ENCODE measurements at regions not wholly inside any gene's neighbourhood (a gene's known extent, or its start where the extent isn't known, plus 50 kb on each side); places are given as distances from the start of the nearest gene placed in this dataset.

DNA sequence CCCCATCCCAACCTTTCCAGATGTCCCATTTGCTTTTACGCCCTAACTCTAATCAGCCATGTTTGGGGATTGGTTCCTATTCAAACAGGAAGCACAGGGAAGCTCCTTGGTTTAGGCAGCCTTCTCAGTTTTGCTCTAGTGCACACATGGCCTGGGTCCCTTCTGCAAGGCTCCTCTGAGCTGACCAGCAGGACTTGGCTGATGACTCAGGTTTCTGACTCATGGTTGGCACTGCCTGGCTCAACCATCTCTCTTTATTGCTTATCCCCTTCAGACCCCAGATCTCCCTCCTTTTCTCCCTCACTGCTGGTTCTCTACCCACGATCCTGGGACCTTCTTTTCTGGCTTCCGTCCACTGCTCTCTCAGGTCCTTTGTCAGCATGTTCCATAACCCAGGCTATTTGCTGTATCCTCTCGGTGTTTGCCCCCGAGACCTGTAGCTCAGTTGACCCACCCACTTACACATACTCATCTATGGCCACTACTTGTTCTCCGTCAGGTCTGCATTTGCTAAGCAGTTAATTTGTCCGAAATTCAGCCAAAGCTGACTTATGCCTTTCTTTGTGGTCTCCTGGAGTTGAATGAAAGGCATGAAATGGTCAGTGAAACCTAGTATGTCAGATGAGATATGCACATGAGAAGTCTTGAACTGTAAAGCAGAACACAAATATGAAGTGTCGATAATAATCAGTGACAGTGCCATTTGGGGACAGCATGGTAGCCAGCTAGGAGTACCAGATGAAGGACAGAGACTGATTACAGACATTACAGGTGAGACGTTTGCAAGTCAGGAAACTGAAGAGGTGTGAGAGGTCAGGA lies 323.5 kb upstream of the ROPN1 start:
- no peak for DNase-seq (ENCODE audit: low spot score)
- H3K27ac ChIP-seq: no peak overlapping the region

DNA sequence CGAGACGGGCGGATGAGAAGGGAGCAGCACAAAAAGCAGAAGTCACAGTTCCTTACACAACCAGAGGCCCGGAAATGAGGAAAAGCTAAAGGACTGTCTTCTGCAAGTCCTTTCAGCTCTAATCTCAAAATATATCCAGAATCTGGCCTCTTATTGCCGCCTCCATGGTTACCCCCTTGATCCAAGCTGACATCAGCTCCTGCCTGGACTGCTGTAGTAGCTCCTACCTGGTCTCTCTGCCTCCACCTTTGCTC lies 324.0 kb upstream of the ROPN1 start:
- H3K27me3 ChIP-seq: no peaks in the 10 kb centered on the region
- H3K9me3 ChIP-seq: no peaks in the 10 kb centered on the region
- H3K27ac ChIP-seq: no peak overlapping the region
- H3K36me3 ChIP-seq: no peaks in the 10 kb centered on the region
- H3K4me3 ChIP-seq: no peak overlapping the region
- DNase-seq (ENCODE audit: low spot score): no peak
- TF ChIP-seq, protein P1, sequence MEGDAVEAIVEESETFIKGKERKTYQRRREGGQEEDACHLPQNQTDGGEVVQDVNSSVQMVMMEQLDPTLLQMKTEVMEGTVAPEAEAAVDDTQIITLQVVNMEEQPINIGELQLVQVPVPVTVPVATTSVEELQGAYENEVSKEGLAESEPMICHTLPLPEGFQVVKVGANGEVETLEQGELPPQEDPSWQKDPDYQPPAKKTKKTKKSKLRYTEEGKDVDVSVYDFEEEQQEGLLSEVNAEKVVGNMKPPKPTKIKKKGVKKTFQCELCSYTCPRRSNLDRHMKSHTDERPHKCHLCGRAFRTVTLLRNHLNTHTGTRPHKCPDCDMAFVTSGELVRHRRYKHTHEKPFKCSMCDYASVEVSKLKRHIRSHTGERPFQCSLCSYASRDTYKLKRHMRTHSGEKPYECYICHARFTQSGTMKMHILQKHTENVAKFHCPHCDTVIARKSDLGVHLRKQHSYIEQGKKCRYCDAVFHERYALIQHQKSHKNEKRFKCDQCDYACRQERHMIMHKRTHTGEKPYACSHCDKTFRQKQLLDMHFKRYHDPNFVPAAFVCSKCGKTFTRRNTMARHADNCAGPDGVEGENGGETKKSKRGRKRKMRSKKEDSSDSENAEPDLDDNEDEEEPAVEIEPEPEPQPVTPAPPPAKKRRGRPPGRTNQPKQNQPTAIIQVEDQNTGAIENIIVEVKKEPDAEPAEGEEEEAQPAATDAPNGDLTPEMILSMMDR (IDR thresholded peaks at IDR 0.05): no peak
- H3K4me1 ChIP-seq: no peaks in the 10 kb centered on the region

More for the DNA sequence above, 323.5 kb upstream of the ROPN1 start:
- Histone ChIP-seq H3K4me1 (no peaks in the 10 kb centered on the region), H3K4me3 (no peak overlapping the region), H3K36me3 (no peaks in the 10 kb centered on the region), H3K9me3 (no peaks in the 10 kb centered on the region), H3K27me3 (no peaks in the 10 kb centered on the region)
- TF ChIP-seq, protein P1 (IDR thresholded peaks at IDR 0.05): no peak

DNA sequence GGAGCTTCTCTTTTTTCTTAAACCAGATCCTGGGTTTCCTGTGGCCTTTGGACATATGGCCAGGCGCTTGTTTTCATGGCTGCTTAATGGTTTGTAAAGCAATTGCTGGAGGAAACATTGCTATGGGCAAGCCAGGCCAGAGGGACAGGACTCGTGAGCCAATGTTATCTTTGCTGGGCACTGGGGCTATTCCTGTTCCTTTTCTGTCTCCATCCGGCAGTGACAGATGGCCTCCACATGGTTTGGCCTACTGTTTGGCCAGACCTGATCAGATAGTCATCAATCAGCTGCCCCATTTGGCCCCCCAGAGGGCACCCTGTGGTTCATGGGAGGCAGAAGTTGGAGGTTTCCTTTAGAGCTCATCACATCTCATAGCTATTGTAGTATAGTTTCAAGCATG lies 326.1 kb upstream of the ROPN1 start:
- TF ChIP-seq, protein P1 (IDR thresholded peaks at IDR 0.05): no peak
- no peak overlapping the region for H3K27ac ChIP-seq

DNA sequence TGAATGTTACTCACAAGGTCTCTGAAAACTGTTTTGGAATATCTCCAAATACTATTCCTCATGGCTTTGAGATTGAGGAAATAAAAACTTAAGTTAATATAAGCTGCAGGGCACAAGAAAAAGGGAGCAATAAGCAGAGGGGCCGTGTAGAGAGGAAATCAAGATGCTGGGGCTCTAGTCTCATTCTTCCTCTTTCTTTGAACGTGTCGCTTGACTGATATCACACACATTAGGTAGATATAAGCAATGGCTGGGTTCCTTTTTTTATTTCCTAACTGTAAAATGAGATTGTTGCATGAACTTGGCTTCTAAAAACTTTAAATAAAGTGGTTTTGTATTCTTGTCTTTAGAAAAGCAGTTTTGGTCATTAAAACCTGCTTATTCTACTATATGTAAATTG lies 326.7 kb upstream of the ROPN1 start:
- no peak for DNase-seq (ENCODE audit: low spot score)
- Histone ChIP-seq H3K27me3 (no peaks in the 10 kb centered on the region), H3K4me1 (no peaks in the 10 kb centered on the region), H3K9me3 (no peaks in the 10 kb centered on the region), H3K36me3 (no peaks in the 10 kb centered on the region), H3K4me3 (no peak overlapping the region), H3K27ac (no peak overlapping the region)
- TF ChIP-seq, protein P1 (IDR thresholded peaks at IDR 0.05): no peak

More for the DNA sequence above, 326.1 kb upstream of the ROPN1 start:
- Histone ChIP-seq H3K4me1 (no peaks in the 10 kb centered on the region), H3K36me3 (no peaks in the 10 kb centered on the region), H3K27me3 (no peaks in the 10 kb centered on the region), H3K9me3 (no peaks in the 10 kb centered on the region), H3K4me3 (no peak overlapping the region)
- DNase-seq (ENCODE audit: low spot score): no peak

DNA sequence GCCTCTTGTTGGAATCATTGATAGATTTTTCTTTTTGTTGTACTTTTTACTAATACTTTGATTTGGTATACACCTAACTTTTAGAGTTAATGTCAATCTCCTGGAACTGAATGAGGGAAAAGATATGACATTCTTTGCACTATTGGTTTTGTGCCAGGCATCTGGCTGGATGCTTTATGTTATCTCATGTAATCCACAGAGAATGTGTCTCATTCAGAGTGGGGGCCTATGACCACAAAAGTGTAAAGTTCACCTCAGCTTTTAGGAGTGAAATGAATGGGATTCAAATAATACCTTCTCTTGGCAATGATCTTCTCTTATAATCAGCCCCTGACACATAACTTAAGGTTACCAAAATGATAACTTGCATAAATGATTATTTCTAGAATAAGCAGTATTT lies 329.1 kb upstream of the ROPN1 start:
- no peaks in the 10 kb centered on the region for H3K36me3 ChIP-seq
- no peaks in the 10 kb centered on the region for H3K4me1 ChIP-seq
- no peak overlapping the region for H3K4me3 ChIP-seq
- no peaks in the 10 kb centered on the region for H3K9me3 ChIP-seq
- H3K27ac ChIP-seq: no peak overlapping the region
- no peak for DNase-seq (ENCODE audit: low spot score)
- TF ChIP-seq, protein P1 (IDR thresholded peaks at IDR 0.05): no peak
- H3K27me3 ChIP-seq: no peaks in the 10 kb centered on the region

DNA sequence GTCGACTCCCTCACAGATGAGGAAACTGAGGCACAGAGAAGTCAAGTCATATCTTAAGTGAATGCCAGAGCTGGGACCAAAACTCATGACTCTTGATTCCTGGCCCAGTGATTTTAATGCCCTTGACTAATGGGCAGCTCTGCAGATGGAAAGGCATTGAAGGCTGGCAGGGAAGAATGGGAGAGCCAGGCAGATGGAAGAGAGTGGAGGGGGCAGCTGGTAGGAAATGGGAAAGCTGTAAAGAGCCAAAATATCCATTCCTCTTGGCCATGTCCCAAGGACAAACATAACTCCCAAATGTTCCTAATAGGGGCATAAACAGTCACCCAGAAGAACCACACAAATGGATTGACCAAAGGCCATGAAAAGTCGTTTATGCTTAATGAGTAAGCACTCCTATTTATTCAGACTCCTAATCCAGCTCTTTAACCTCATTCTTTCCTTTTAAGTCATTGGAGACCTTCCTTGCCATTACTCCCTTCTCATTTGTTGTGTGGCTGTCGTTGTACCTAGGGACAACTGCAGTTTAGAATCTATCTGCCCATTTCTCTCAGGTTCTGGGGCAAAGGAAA lies 330.5 kb upstream of the ROPN1 start:
- H3K27ac ChIP-seq: no peak overlapping the region

More for the DNA sequence above, 330.5 kb upstream of the ROPN1 start:
- Histone ChIP-seq H3K9me3 (no peaks in the 10 kb centered on the region), H3K4me1 (no peaks in the 10 kb centered on the region), H3K36me3 (no peaks in the 10 kb centered on the region), H3K4me3 (no peak overlapping the region), H3K27me3 (no peaks in the 10 kb centered on the region)
- no peak for DNase-seq (ENCODE audit: low spot score)
- TF ChIP-seq, protein P1 (IDR thresholded peaks at IDR 0.05): no peak

All from right atrium auricular region (tissue), 2 donors.